GM10248 (cell line): ENCODE measurements at regions not wholly inside any gene's neighbourhood (a gene's known extent, or its start where the extent isn't known, plus 50 kb on each side); places are given as distances from the start of the nearest gene placed in this dataset.

Experiments
- CTCF ChIA-PET: fragments of 300-600 bp; sonication (Branson Sonifier 250); formaldehyde crosslinking; extraction: SDS; loops from one replicate; lab custom pipeline; 2021; ENCODE audit warnings: antibody characterized with exemption; lab: Yijun Ruan, JAX
- POLR2A ChIA-PET: fragments of 350-650 bp; sonication (Branson Sonifier 250); formaldehyde crosslinking; extraction: SDS; loops from one replicate; lab custom pipeline; 2020; ENCODE audit warnings: antibody characterized with exemption; lab: Yijun Ruan, JAX
- DNase-seq: peaks from one replicate; pipeline ENCODE4 v3.0.0; 2012; ENCODE audit errors: extremely low spot score
- CTCF ChIP-seq: IDR thresholded peaks from 2 replicates; pipeline ENCODE4 v1.5.1; 2012; ENCODE audit warnings: mild to moderate bottlenecking, low read depth; ENCODE audit errors: extremely low read depth, missing control alignments, control extremely low read depth

- POLR2A ChIA-PET = no interaction called here
- no peak for DNase-seq
- CTCF ChIA-PET = interaction anchor here (0.7 kb wide), 1 partner anchor 17 kb away, joined by 3 read pairs; no protein-coding TSS in a partner anchor
- TF ChIP-seq CTCF = no peak
These were observed 284.3 kb downstream of the SKAP2 start for GRCh38 chr7:26580064-26580591.

GRCh38 chr7:26580711-26581110 is 283.7 kb downstream of the SKAP2 start:
- no peak for DNase-seq
- no peak for TF ChIP-seq CTCF
- CTCF ChIA-PET = interaction anchor here (0.7 kb wide), 1 partner anchor 17 kb away, joined by 3 read pairs; no protein-coding TSS in a partner anchor
- POLR2A ChIA-PET = no interaction called here

- no peak for TF ChIP-seq CTCF
- no peak for DNase-seq
- POLR2A ChIA-PET = no interaction called here
- CTCF ChIA-PET = interaction anchor here (1.1 to 1.3 kb wide), 2 partner anchors 10 kb away, joined by 3 read pairs; no protein-coding TSS in a partner anchor
These were observed 281.2 kb downstream of the SKAP2 start for GRCh38 chr7:26583094-26583648.

- DNase-seq = no peak
- ChIA-PET CTCF (interaction anchor here (0.6 to 1.3 kb wide), 2 partner anchors 11 to 42 kb away, joined by 3 read pairs; no protein-coding TSS in a partner anchor), POLR2A (no interaction called here)
- TF ChIP-seq CTCF = no peak
These were observed 280.1 kb downstream of the SKAP2 start for GRCh38 chr7:26584326-26584725.

- TF ChIP-seq CTCF = no peak
- no peak for DNase-seq
- ChIA-PET CTCF (no interaction called here), POLR2A (no interaction called here)
These were observed 279.3 kb downstream of the SKAP2 start for GRCh38 chr7:26584987-26585665.

- TF ChIP-seq CTCF = no peak
- ChIA-PET CTCF (interaction anchor here (1.1 kb wide), 1 partner anchor 24 kb away, joined by 3 read pairs; no protein-coding TSS in a partner anchor), POLR2A (no interaction called here)
- no peak for DNase-seq
These were observed 276.9 kb downstream of the SKAP2 start for GRCh38 chr7:26587536-26587935.
